ENCODE measurements at regions not wholly inside any gene's neighbourhood (a gene's known extent, or its start where the extent isn't known, plus 50 kb on each side); places are given as distances from the start of the nearest gene placed in this dataset.

GRCh38 chr2:18368008-18368407, 192.4 kb downstream of the RDH14 start (continued):
- no peak for TF ChIP-seq USF2 (IDR thresholded peaks at IDR 0.05; ENCODE audit: borderline replicate concordance, low read depth, low read length)

- H3K4me1 ChIP-seq (ENCODE audit: control insufficient read depth, insufficient read depth, low read length): no peaks in the 10 kb centered on the region
- no peak overlapping the region for H2AFZ ChIP-seq (ENCODE audit: control insufficient read depth, low read depth, low read length)
- no peaks in the 10 kb centered on the region for H3K36me3 ChIP-seq (ENCODE audit: control insufficient read depth in 2 of 2, insufficient read depth in 2 of 2, low read length in 1 of 2)
- SMC1A ChIA-PET (ENCODE audit: uncharacterized antibody, unreplicated experiment): no interaction called here
- CTCF ChIA-PET: no interaction called here
- 0% methylated on average over 2 of the region's 2 CpGs for WGBS (ENCODE audit: insufficient coverage, insufficient replicate concordance, low lambda C conversion rate, missing lambda C conversion rate)
- no peaks in the 10 kb centered on the region; a peak in 1 of 4 replicates for H3K27me3 ChIP-seq (replicated peaks in 1 of 2; ENCODE audit: control insufficient read depth in 2 of 2, insufficient read depth in 2 of 2, low read length in 1 of 2)
- H4K20me1 ChIP-seq (ENCODE audit: control insufficient read depth, insufficient read depth): no peaks in the 10 kb centered on the region
- in situ Hi-C loops (cut with MboI) (no loop called here), intact Hi-C loops (cut with micrococcal nuclease; ENCODE audit: unreplicated experiment) (no loop called here)
- H3K4me3 ChIP-seq: no peak overlapping the region
- RAD21 ChIA-PET (ENCODE audit: unreplicated experiment): interaction anchor here (0.8 kb wide), 1 partner anchor 11 kb away, joined by 3 read pairs; no protein-coding TSS in a partner anchor
- no TSS peak for BruUV-seq (replicated peaks)
- H3K9ac ChIP-seq (ENCODE audit: control insufficient read depth, insufficient read depth, low read length): no peak overlapping the region
- DNase-seq (ENCODE audit: low read depth, low spot score) (no peak), ATAC-seq (no peak), FAIRE-seq (no peak)
- no peaks in the 10 kb centered on the region for H3K79me2 ChIP-seq (ENCODE audit: control insufficient read depth, insufficient read depth, low read length)
- H3K4me2 ChIP-seq (ENCODE audit: control insufficient read depth, insufficient read depth): no peak overlapping the region
- H3K9me3 ChIP-seq (replicated peaks; ENCODE audit: control insufficient read depth, insufficient read depth, low read length): no peaks in the 10 kb centered on the region
- POLR2A ChIA-PET: no interaction called here
- H3K27ac ChIP-seq (ENCODE audit: control insufficient read depth, insufficient read depth): no peak overlapping the region
- no peak for TF ChIP-seq SUPT20H (IDR thresholded peaks at IDR 0.05; ENCODE audit: borderline replicate concordance, control insufficient read depth, low read depth, low read length)
- TF ChIP-seq CHD2 (IDR thresholded peaks at IDR 0.05; ENCODE audit: borderline replicate concordance, low read depth, low read length): no peak
- no peak for TF ChIP-seq RBBP5 (conservative IDR thresholded peaks at IDR 0.05)
- no peak for TF ChIP-seq JUND (IDR thresholded peaks at IDR 0.05; ENCODE audit: low read depth, low read length)
- TF ChIP-seq, protein P1, sequence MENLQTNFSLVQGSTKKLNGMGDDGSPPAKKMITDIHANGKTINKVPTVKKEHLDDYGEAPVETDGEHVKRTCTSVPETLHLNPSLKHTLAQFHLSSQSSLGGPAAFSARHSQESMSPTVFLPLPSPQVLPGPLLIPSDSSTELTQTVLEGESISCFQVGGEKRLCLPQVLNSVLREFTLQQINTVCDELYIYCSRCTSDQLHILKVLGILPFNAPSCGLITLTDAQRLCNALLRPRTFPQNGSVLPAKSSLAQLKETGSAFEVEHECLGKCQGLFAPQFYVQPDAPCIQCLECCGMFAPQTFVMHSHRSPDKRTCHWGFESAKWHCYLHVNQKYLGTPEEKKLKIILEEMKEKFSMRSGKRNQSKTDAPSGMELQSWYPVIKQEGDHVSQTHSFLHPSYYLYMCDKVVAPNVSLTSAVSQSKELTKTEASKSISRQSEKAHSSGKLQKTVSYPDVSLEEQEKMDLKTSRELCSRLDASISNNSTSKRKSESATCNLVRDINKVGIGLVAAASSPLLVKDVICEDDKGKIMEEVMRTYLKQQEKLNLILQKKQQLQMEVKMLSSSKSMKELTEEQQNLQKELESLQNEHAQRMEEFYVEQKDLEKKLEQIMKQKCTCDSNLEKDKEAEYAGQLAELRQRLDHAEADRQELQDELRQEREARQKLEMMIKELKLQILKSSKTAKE (IDR thresholded peaks at IDR 0.05; ENCODE audit: low read depth, poor library complexity, severe bottlenecking): no peak
- TF ChIP-seq NR2F1 (conservative IDR thresholded peaks at IDR 0.05): no peak
- TF ChIP-seq BRCA1 (IDR thresholded peaks at IDR 0.05; ENCODE audit: low read depth, low read length): no peak
- no peak for TF ChIP-seq FOXK2 (IDR thresholded peaks at IDR 0.05)
- TF ChIP-seq ETV6 (conservative IDR thresholded peaks at IDR 0.05 in 1 of 2, IDR thresholded peaks at IDR 0.05 in 1 of 2; ENCODE audit: borderline replicate concordance in 1 of 2, low read depth in 1 of 2): no peak
- no peak for TF ChIP-seq NBN (IDR thresholded peaks at IDR 0.05)
- TF ChIP-seq JUNB (IDR thresholded peaks at IDR 0.05): no peak
- TF ChIP-seq PML (IDR thresholded peaks at IDR 0.05; ENCODE audit: low read length): no peak
- TF ChIP-seq, protein P2, sequence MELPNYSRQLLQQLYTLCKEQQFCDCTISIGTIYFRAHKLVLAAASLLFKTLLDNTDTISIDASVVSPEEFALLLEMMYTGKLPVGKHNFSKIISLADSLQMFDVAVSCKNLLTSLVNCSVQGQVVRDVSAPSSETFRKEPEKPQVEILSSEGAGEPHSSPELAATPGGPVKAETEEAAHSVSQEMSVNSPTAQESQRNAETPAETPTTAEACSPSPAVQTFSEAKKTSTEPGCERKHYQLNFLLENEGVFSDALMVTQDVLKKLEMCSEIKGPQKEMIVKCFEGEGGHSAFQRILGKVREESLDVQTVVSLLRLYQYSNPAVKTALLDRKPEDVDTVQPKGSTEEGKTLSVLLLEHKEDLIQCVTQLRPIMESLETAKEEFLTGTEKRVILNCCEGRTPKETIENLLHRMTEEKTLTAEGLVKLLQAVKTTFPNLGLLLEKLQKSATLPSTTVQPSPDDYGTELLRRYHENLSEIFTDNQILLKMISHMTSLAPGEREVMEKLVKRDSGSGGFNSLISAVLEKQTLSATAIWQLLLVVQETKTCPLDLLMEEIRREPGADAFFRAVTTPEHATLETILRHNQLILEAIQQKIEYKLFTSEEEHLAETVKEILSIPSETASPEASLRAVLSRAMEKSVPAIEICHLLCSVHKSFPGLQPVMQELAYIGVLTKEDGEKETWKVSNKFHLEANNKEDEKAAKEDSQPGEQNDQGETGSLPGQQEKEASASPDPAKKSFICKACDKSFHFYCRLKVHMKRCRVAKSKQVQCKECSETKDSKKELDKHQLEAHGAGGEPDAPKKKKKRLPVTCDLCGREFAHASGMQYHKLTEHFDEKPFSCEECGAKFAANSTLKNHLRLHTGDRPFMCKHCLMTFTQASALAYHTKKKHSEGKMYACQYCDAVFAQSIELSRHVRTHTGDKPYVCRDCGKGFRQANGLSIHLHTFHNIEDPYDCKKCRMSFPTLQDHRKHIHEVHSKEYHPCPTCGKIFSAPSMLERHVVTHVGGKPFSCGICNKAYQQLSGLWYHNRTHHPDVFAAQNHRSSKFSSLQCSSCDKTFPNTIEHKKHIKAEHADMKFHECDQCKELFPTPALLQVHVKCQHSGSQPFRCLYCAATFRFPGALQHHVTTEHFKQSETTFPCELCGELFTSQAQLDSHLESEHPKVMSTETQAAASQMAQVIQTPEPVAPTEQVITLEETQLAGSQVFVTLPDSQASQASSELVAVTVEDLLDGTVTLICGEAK (IDR thresholded peaks at IDR 0.05; ENCODE audit: borderline replicate concordance): no peak
- no peak for TF ChIP-seq RUNX3 (IDR thresholded peaks at IDR 0.05; ENCODE audit: low read length)
- TF ChIP-seq SP1 (IDR thresholded peaks at IDR 0.05; ENCODE audit: low read depth, low read length): no peak
- no peak for TF ChIP-seq USF2 (IDR thresholded peaks at IDR 0.05; ENCODE audit: borderline replicate concordance, low read depth, low read length)
- no peak for TF ChIP-seq KLF5 (IDR thresholded peaks at IDR 0.05; ENCODE audit: partially characterized antibody)
Measured at GRCh38 chr2:18365342-18365741, 195.1 kb downstream of the RDH14 start.
